HCT116 (cell line): ENCODE measurements at regions not wholly inside any gene's neighbourhood (a gene's known extent, or its start where the extent isn't known, plus 50 kb on each side); places are given as distances from the start of the nearest gene placed in this dataset.

Source experiments
- ATAC-seq: fragments of 200-7000 bp; cut with Tn5 transposase; 2 replicates; pipeline ENCODE4 v1.9.1; 2020; ENCODE audit warnings: mild to moderate bottlenecking, moderate library complexity
- BruUV-seq: library from RNA; stranded (reverse); fragments of 400-500 nt; replicated peaks from 2 replicates; lab custom pipeline; 2021; lab: Mats Ljungman, UMichigan
- CTCF ChIA-PET: fragments of 300-600 bp; sonication (Branson Sonifier 250); formaldehyde crosslinking; loops from one replicate; lab custom pipeline; 2021; ENCODE audit warnings: antibody characterized with exemption; lab: Charles Lee
- POLR2A ChIA-PET: fragments of 300-600, 350-600 bp; sonication (Branson Sonifier 250); formaldehyde crosslinking; loops from one replicate; lab custom pipeline; 2021; ENCODE audit warnings: antibody characterized with exemption; lab: Charles Lee
- RAD21 ChIA-PET, 2 experiments: fragments of 300-600 bp; sonication (Branson Sonifier 250); formaldehyde crosslinking; loops; one replicate each; lab custom pipeline; 2023; ENCODE audit warnings: low total read pairs in 2 of 2; ENCODE audit not compliant: uncharacterized antibody in 2 of 2, unreplicated experiment in 2 of 2, low non-redundant PET in 1 of 2; lab: Charles Lee
- DNase-seq: peaks from one replicate; pipeline ENCODE4 v3.0.0-alpha.2; 2010; ENCODE audit warnings: low read depth, low spot score
- H2AFZ ChIP-seq: fragments of 200-600 bp; shearing (Covaris generic), sonication (generic); 2 replicates; pipeline ENCODE4 v1.6.1; 2017; ENCODE audit warnings: low read depth, mixed run types, mixed read lengths, antibody characterized with exemption, low read length; ENCODE audit not compliant: poor library complexity, severe bottlenecking
- H3K27ac ChIP-seq: 2 replicates; pipeline ENCODE4 v1.5.1; 2012; ENCODE audit warnings: low read depth, low read length
- H3K27me3 ChIP-seq: fragments of 200-600 bp; sonication (generic); 2 replicates; pipeline ENCODE4 v1.6.1; 2016; ENCODE audit warnings: mixed run types, low read length, mixed read lengths; ENCODE audit not compliant: insufficient read depth
- H3K36me3 ChIP-seq, 2 experiments: fragments of 200-500 bp in 1 of 2; fragments of 200-600 bp in 1 of 2; sonication (Bioruptor generic) in 1 of 2; sonication (generic) in 1 of 2; 2 replicates each; pipeline versions ENCODE4 v1.5.1 to v1.6.1; 2014 to 2016; ENCODE audit warnings: low read length in 2 of 2, inconsistent platforms in 1 of 2, mixed read lengths in 1 of 2, mixed run types in 1 of 2; ENCODE audit not compliant: insufficient read depth in 2 of 2, control insufficient read depth in 1 of 2
- H3K4me1 ChIP-seq, 2 experiments: fragments of 200-600 bp in 1 of 2; sonication (generic) in 1 of 2; 2 replicates each; pipeline versions ENCODE4 v1.5.1 to v1.6.1; 2012 to 2017; ENCODE audit warnings: low read length in 2 of 2, inconsistent platforms in 1 of 2, mild to moderate bottlenecking in 1 of 2, mixed read lengths in 1 of 2, mixed run types in 1 of 2, moderate library complexity in 1 of 2; ENCODE audit not compliant: insufficient read depth in 2 of 2, control insufficient read depth in 1 of 2
- H3K4me2 ChIP-seq: fragments of 200-600 bp; sonication (generic); 2 replicates; pipeline ENCODE4 v1.6.1; 2017; ENCODE audit warnings: mixed run types, low read length, mixed read lengths
- H3K4me3 ChIP-seq, 2 experiments: fragments of 200-600 bp in 1 of 2; sonication (generic) in 1 of 2; replicated peaks in 1 of 2; 2 replicates each; pipeline ENCODE4 v1.5.1; 2011 to 2016; ENCODE audit warnings: low read length in 2 of 2, control low read depth in 1 of 2, low read depth in 1 of 2, mild to moderate bottlenecking in 1 of 2, mixed read lengths in 1 of 2, mixed run types in 1 of 2
- H3K79me2 ChIP-seq: fragments of 200-600 bp; sonication (generic); 2 replicates; pipeline ENCODE4 v1.6.1; 2017; ENCODE audit warnings: mild to moderate bottlenecking, mixed run types, low read length, moderate library complexity, mixed read lengths; ENCODE audit not compliant: insufficient read depth
- H3K9ac ChIP-seq: fragments of 200-600 bp; sonication (generic); 2 replicates; pipeline ENCODE4 v1.6.1; 2016; ENCODE audit warnings: low read length, mixed read lengths
- H3K9me2 ChIP-seq: fragments of 200-600 bp; sonication (generic), shearing (Covaris generic); 2 replicates; pipeline ENCODE4 v1.6.1; 2017; ENCODE audit warnings: mixed run types, mild to moderate bottlenecking, moderate library complexity; ENCODE audit not compliant: insufficient read depth
- H3K9me3 ChIP-seq, 2 experiments: fragments of 200-500 bp in 1 of 2; fragments of 200-600 bp in 1 of 2; sonication (Bioruptor generic) in 1 of 2; sonication (generic) in 1 of 2; 2 replicates each; pipeline ENCODE4 v1.6.1; 2014 to 2017; ENCODE audit warnings: low read length in 2 of 2, mixed read lengths in 2 of 2, inconsistent platforms in 1 of 2, low read depth in 1 of 2, mild to moderate bottlenecking in 1 of 2, mixed run types in 1 of 2, moderate library complexity in 1 of 2; ENCODE audit not compliant: control insufficient read depth in 1 of 2, insufficient read depth in 1 of 2
- H4K20me1 ChIP-seq: fragments of 200-600 bp; sonication (generic), shearing (Covaris generic); 2 replicates; pipeline ENCODE4 v1.6.1; 2017; ENCODE audit warnings: mixed run types, mild to moderate bottlenecking, moderate library complexity; ENCODE audit not compliant: insufficient read depth
- CBX3 ChIP-seq: IDR thresholded peaks from 2 replicates; pipeline ENCODE4 v1.6.1; 2012; ENCODE audit warnings: low read depth
- EGR1 ChIP-seq: IDR thresholded peaks from 2 replicates; pipeline ENCODE4 v1.6.1; 2012; ENCODE audit warnings: low read depth
- EZH2 ChIP-seq: fragments of 200-600 bp; sonication (generic); IDR thresholded peaks from 2 replicates; pipeline ENCODE4 v1.6.1; 2017; ENCODE audit warnings: antibody characterized with exemption, mixed run types
- FOSL1 ChIP-seq: IDR thresholded peaks from 2 replicates; pipeline ENCODE4 v1.6.1; 2012; ENCODE audit warnings: low read depth
- JUND ChIP-seq: IDR thresholded peaks from 2 replicates; pipeline ENCODE4 v1.6.1; 2012
- POLR2A ChIP-seq: IDR thresholded peaks from 2 replicates; pipeline ENCODE4 v1.7.0; 2011; ENCODE audit warnings: borderline replicate concordance; ENCODE audit not compliant: insufficient read depth, insufficient read length; ENCODE audit errors: extremely low read depth
- POLR2AphosphoS5 ChIP-seq: IDR thresholded peaks from 2 replicates; pipeline ENCODE4 v1.6.1; 2011; ENCODE audit warnings: mild to moderate bottlenecking, low read depth, low read length, moderate library complexity
- RAD21 ChIP-seq: IDR thresholded peaks from 2 replicates; pipeline ENCODE4 v1.6.1; 2012; ENCODE audit warnings: low read depth, mild to moderate bottlenecking
- ZFX ChIP-seq: fragments of 450-650 bp; IDR thresholded peaks from 2 replicates; pipeline ENCODE4 v1.6.1; 2017
- intact Hi-C: fragments of 100-400 bp; cut with micrococcal nuclease; formaldehyde crosslinking; loops from 2 replicates; pipeline ENCODE4 v1.10.0; 2022
- TF ChIP-seq, protein P1 (sequence below): IDR thresholded peaks from 2 replicates; pipeline ENCODE4 v1.6.1; 2012; ENCODE audit warnings: low read depth

DNA sequence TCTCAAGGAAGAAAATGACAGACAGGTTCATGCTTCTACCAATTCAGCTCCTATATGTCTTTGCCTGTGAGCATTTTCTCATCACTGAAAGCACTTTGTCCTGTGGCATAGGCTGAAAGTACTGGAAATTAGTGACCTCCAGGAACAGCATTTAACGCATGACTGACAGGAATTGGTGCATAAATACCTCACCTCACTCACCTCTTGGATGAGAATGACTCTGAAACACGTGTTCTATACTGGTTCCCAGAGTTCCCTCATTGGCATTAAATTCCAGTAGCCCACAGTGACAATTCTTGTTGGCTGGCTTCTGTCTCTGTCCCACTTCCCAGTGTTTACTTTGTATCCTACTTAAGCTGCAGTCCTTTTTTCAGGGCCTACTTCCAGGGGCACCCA lies 83.4 kb upstream of the MAPRE2 start:
- no TSS peak for BruUV-seq
- Histone ChIP-seq H3K79me2 (no peaks in the 10 kb centered on the region), H3K4me3 (no peak overlapping the region), H3K4me1 (no peaks in the 10 kb centered on the region), H3K9me3 (no peaks in the 10 kb centered on the region), H4K20me1 (no peaks in the 10 kb centered on the region), H3K4me2 (no peak overlapping the region), H2AFZ (no peak overlapping the region), H3K9me2 (no peaks in the 10 kb centered on the region), H3K36me3 (no peaks in the 10 kb centered on the region), H3K27me3 (no peaks in the 10 kb centered on the region), H3K27ac (no peak overlapping the region), H3K9ac (no peak overlapping the region)
- ATAC-seq (no peak), DNase-seq (no peak)
- no peak for TF ChIP-seq POLR2A
- TF ChIP-seq EZH2, result no peak
- TF ChIP-seq JUND, result no peak
- TF ChIP-seq ZFX, result no peak
- TF ChIP-seq CBX3, result no peak
- no peak for TF ChIP-seq POLR2AphosphoS5
- TF ChIP-seq, protein P1, sequence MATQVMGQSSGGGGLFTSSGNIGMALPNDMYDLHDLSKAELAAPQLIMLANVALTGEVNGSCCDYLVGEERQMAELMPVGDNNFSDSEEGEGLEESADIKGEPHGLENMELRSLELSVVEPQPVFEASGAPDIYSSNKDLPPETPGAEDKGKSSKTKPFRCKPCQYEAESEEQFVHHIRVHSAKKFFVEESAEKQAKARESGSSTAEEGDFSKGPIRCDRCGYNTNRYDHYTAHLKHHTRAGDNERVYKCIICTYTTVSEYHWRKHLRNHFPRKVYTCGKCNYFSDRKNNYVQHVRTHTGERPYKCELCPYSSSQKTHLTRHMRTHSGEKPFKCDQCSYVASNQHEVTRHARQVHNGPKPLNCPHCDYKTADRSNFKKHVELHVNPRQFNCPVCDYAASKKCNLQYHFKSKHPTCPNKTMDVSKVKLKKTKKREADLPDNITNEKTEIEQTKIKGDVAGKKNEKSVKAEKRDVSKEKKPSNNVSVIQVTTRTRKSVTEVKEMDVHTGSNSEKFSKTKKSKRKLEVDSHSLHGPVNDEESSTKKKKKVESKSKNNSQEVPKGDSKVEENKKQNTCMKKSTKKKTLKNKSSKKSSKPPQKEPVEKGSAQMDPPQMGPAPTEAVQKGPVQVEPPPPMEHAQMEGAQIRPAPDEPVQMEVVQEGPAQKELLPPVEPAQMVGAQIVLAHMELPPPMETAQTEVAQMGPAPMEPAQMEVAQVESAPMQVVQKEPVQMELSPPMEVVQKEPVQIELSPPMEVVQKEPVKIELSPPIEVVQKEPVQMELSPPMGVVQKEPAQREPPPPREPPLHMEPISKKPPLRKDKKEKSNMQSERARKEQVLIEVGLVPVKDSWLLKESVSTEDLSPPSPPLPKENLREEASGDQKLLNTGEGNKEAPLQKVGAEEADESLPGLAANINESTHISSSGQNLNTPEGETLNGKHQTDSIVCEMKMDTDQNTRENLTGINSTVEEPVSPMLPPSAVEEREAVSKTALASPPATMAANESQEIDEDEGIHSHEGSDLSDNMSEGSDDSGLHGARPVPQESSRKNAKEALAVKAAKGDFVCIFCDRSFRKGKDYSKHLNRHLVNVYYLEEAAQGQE, result no peak
- no peak for TF ChIP-seq RAD21
- no peak for TF ChIP-seq FOSL1
- TF ChIP-seq EGR1, result no peak
- RAD21 ChIA-PET, result no interaction called here
- intact Hi-C loops, result no loop called here
- CTCF ChIA-PET, result interaction anchor here (0.6 kb wide), 1 partner anchor 22 kb away, joined by 3 read pairs; no protein-coding TSS in a partner anchor
- POLR2A ChIA-PET, result no interaction called here
